Mesenteric fat pad (tissue), 1 donor: ENCODE measurements at regions not wholly inside any gene's neighbourhood (a gene's known extent, or its start where the extent isn't known, plus 50 kb on each side); places are given as distances from the start of the nearest gene placed in this dataset.

Source experiments
- DNase-seq: peaks from one replicate; pipeline ENCODE4 v3.0.0-alpha.2; 2020; ENCODE audit warnings: low spot score
- donor health status: DM: yes; HTN: yes; CAD: no.

GRCh38 chr22:46065691-46066454 is 84.5 kb upstream of the PPARA start:
- no peak for DNase-seq

- peak; percentile 35 for DNase-seq
Measured at GRCh38 chr22:46066691-46067090, 83.6 kb upstream of the PPARA start.

DNA sequence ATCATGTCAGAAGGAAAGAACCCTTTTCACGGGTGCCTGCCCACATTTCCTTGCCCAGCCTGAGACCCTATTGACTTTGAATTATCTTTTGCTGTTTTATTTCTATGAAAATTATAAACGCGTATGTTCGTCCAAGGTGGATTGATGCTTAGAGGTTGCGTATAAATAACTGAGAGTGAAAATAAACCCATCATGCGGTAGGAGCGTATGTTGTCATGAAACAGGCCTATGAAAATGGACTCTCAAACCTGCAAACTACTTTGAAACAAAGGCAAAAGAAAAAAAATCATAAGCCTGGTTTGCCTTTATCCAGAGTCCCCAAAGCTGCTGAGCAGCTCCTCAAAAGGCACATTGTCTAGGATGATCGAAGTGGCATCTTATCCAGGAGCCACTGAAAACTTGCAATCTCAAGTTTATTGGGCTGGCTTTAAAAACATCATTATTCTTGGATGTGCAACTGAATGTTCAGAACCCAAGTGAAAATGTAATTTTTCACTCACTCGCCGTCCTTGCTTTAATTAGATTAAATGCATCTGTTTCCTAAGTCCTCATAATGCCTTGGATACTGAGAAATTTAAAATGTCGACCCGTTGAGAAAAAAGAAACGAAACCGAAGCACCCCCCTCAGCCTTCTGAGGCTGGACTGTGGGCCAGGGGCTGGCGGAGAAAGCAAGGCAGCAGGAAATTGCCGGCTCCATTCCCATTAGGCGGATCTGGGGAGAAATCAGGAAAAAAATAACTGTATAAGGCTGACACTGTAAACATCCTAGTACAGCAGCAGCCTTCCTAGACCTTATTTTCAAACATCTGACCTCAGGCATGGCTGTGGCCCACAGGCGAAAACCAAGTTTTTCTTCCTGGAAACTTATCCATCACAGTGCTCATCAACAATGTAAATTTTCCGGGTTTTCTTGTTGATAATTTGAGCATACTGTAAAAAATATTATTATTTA is 82.9 kb upstream of the PPARA start:
- DNase-seq = peak; percentile 59

GRCh38 chr22:46068181-46068592 is 82.1 kb upstream of the PPARA start:
- DNase-seq = no peak

DNA sequence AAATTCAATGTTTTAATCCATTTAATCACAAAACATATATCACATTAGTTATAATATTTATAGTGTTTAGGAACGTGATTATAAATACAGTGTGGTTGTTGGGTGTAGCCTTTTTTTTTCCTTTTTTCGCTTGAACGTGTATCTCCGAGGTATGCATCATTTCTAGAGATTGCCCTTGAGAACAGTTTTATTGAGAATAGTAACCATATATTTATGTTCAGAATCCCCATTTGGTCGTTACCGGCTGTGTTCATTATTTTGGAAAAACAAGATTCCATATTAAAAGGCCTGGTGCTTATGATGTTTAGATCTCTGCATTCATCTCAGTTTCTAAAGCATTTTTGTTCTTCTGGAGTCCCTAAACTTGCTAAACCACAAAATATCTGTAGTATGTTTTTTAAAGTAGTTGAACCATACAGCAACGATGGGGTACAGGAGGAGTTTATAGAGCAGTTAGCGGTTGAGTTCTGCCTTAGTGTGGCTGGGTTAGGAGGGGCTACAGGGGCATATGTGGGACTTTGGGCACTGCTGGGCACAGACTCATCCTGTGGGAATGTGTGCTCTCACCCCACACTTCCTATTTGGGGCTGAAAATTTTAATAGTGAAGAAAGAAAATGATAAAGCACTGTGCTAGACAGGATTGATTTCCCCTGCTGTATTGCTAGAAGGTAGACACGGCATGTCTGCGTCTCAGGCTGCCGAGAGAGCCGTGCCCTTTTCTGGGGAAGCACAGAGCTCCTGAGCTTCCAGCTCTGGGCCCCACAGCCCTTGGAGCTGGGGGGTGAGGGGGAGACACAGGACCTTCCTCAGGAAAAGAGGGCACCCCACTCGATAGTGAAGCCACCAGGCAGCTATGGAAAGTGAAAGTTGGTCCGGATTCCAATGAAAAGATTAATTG is 81.5 kb upstream of the PPARA start:
- DNase-seq = peak; percentile 47

- no peak for DNase-seq
Measured at GRCh38 chr22:46069521-46070214, 80.7 kb upstream of the PPARA start.

GRCh38 chr22:46070215-46070802 is 80.0 kb upstream of the PPARA start:
- DNase-seq = peak; percentile 95

- DNase-seq = no peak
Measured at GRCh38 chr22:46070803-46071450, 79.4 kb upstream of the PPARA start.

GRCh38 chr22:46071451-46072109 is 78.7 kb upstream of the PPARA start:
- DNase-seq = peak; percentile 96

DNA sequence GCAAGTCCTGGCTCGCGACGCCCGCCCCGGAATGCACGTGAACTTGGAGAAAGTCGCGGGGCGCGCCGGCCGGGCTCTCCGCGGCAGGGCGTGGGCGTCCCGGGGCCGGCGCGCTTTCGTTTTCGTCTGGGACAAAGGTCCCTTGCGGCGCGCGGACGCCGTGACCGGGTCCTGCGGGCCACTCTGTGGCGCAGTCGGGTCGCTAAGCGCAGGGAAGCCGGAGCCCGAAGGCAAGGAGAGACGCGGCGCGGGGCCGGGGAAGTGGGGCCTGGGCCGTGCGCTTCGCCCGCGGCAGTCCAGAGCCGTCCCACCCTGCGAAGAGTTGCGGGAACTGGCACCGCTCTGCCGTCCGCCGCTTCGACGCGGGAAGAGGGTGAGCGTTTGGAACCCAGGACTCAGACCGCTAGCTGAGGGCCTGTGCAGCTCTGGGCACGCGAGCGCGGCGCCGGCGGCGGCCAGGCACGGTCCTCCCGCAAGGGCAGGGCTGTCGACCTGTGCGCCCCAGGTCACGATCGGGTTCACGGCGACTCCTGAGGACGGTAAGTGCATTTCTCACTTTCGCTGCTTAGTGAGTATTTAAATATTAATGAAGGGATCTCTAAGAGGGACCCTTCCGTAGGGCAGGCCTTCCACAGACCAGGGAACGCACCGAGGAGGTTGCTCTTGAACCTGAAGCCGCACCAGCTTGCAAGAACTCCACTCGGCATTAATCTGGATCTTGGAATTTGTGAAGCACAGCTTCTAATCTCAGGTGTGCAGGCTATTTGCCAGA is 78.0 kb upstream of the PPARA start:
- peak; percentile 94 for DNase-seq

- DNase-seq = peak; percentile 55
Measured at GRCh38 chr22:46072981-46073682, 77.2 kb upstream of the PPARA start.

- DNase-seq = peak; percentile 88
Measured at GRCh38 chr22:46073683-46074504, 76.4 kb upstream of the PPARA start.

DNA sequence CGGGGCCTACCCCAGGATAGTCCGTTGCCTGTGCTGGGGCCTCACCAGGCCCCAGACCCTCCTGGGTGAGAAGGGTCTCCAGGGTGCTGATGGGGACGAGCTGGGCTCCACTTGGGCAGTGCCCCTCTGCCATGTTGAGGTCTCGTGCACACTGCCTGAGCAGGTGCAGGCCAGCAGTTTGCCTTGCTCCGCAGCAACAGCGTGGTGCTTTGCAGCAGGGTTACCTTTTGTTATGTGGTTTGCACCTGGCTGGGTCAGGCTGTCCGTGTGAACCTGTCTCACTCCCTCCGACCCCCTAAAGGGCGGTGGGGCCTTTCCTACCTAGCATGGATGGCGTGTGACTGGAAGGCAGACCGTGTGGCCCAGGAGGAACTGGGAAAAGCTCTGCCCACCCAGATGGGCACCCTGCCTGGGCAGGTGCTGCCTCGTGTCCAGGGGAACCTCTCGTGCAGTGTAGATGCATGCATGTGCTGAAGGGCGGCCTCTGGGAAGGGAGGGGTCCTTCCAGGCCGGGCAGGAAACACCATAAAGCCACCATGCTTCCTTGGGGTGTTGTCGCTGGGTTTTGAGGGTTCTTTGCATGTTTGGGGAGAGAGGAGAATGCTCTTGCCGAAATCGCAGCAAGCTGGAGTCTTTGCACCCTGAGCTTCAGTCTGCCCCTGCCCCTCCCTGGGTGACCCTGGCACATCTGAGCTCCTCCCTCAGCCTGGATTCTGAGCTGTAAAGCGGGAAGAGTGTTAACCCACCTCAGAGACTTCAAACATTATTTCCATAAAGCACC is 75.4 kb upstream of the PPARA start:
- peak; percentile 86 for DNase-seq

DNA sequence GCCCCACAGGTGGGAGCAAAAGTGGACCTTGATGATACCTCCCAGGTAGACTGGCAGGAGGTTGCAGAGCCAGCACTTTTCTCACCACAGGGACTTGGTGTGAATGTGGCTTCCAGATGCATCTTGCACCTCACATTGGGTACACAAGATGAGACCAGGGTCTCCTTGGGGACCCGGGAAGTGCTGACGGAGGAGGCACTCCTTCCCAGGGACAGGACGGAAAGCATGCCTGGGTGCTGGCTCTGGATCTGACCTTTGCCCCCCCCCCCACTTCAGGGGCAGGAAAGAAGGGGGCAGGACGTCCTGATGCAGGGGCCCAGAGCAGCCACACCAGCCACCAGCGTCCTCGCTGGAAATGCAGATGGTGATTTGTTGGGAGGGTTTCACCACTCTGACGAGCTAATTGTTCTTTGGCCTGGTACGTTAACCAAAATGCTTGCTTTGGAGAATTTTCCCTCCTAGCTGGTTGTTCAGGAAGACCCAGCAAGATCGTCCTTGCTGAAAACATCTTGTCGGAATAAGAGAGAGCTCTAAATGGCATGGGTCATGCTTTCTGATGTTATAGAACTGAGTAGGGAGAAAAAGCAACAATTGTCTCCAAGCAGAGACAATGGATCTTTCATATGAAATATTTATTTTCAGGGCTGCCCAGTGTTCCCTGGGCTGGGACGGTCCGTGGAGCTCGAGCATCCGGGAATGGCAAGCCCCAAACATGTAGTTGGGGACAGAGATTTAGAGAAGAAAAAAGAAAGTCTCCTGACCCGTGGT is 74.4 kb upstream of the PPARA start:
- DNase-seq = peak; percentile 81

GRCh38 chr22:46076651-46077339 is 73.5 kb upstream of the PPARA start:
- peak; percentile 82 for DNase-seq
